ENCODE measurements at regions not wholly inside any gene's neighbourhood (a gene's known extent, or its start where the extent isn't known, plus 50 kb on each side); places are given as distances from the start of the nearest gene placed in this dataset.

- no peak overlapping the region for H3K27ac ChIP-seq
- TF ChIP-seq, protein P1, sequence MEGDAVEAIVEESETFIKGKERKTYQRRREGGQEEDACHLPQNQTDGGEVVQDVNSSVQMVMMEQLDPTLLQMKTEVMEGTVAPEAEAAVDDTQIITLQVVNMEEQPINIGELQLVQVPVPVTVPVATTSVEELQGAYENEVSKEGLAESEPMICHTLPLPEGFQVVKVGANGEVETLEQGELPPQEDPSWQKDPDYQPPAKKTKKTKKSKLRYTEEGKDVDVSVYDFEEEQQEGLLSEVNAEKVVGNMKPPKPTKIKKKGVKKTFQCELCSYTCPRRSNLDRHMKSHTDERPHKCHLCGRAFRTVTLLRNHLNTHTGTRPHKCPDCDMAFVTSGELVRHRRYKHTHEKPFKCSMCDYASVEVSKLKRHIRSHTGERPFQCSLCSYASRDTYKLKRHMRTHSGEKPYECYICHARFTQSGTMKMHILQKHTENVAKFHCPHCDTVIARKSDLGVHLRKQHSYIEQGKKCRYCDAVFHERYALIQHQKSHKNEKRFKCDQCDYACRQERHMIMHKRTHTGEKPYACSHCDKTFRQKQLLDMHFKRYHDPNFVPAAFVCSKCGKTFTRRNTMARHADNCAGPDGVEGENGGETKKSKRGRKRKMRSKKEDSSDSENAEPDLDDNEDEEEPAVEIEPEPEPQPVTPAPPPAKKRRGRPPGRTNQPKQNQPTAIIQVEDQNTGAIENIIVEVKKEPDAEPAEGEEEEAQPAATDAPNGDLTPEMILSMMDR (IDR thresholded peaks at IDR 0.05) = no peak
- TF ChIP-seq ZFX (IDR thresholded peaks at IDR 0.05; ENCODE audit: borderline replicate concordance) = no peak
Measured at GRCh38 chr16:51024703-51025102, 126.4 kb downstream of the SALL1 start.

DNA sequence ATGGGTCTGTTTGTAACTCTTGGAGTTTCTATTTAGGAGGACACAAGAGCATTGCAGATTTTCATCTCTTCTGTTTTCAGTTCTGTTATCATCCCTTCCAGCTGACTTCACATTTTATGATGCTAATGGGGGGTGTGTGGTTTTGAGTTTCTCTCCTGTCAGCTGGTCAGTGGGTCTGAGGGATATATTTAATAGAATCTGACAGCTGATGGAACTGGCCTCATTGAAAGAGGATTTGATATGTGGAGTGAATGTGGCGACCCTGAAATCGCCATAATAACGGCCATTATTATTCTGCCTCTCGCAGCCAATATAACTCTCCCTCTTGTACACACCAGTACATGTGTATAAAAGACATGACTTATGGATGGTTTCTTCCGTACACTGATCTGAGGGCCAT is 128.1 kb downstream of the SALL1 start:
- no peak for TF ChIP-seq ZFX (IDR thresholded peaks at IDR 0.05; ENCODE audit: borderline replicate concordance)
- TF ChIP-seq, protein P1 (IDR thresholded peaks at IDR 0.05) = no peak
- H3K27ac ChIP-seq = no peak overlapping the region

- H3K27ac ChIP-seq = no peak overlapping the region
- TF ChIP-seq, protein P1 (IDR thresholded peaks at IDR 0.05) = no peak
Measured at GRCh38 chr16:51019617-51020016, 131.5 kb downstream of the SALL1 start.

GRCh38 chr16:51017969-51018368 is 133.1 kb downstream of the SALL1 start:
- TF ChIP-seq, protein P1 (IDR thresholded peaks at IDR 0.05) = no peak
- no peak for TF ChIP-seq ZFX (IDR thresholded peaks at IDR 0.05; ENCODE audit: borderline replicate concordance)
- H3K27ac ChIP-seq = no peak overlapping the region

GRCh38 chr16:51012396-51012795 is 138.7 kb downstream of the SALL1 start:
- TF ChIP-seq ZFX (IDR thresholded peaks at IDR 0.05; ENCODE audit: borderline replicate concordance) = no peak
- TF ChIP-seq, protein P1 (IDR thresholded peaks at IDR 0.05) = no peak
- no peak overlapping the region for H3K27ac ChIP-seq

DNA sequence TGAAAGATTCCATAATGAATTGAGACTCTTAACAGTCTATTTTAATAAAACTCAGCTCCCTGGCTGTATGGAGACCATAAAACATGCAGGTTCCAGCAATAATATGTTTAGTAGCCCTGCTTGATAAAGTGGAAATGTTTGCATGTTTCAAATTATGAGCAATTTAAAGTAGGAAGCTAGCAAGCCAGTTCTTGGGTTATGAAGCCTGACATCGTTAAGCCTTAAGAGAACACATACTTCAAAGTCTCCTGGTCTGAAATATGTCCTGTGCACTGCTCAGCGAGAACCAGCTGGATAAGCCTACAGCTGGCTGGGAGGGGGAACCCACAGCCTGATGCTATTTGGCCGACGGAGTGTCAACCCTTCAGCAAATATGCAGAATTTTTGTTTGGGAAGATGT is 140.3 kb downstream of the SALL1 start:
- TF ChIP-seq, protein P1 (IDR thresholded peaks at IDR 0.05) = no peak
- TF ChIP-seq ZFX (IDR thresholded peaks at IDR 0.05; ENCODE audit: borderline replicate concordance) = no peak
- no peak overlapping the region for H3K27ac ChIP-seq

DNA sequence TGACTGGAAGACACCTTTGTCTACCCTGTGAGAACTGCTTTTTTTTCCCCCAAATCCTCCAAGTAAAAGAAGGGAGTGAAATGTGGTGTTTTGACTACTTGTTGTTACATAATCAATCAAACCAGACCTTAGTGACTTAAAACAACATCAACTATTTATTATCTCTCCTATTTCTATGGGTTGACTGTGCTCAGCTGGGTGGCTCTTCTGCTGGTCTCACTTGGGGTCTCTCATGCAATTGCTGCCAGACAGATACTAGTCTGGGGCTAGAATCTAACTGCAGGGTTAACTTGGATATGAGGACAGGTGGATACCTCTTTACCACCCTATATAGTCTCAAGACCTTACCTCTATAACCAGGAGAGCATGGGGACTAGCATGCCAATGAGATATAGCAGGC is 141.3 kb downstream of the SALL1 start:
- no peak overlapping the region for H3K27ac ChIP-seq
- TF ChIP-seq ZFX (IDR thresholded peaks at IDR 0.05; ENCODE audit: borderline replicate concordance) = no peak
- TF ChIP-seq, protein P1 (IDR thresholded peaks at IDR 0.05) = no peak
